Rectal smooth muscle tissue (tissue), 1 donor: ENCODE measurements at regions not wholly inside any gene's neighbourhood (a gene's known extent, or its start where the extent isn't known, plus 50 kb on each side); places are given as distances from the start of the nearest gene placed in this dataset.

Experiments
- H3K27ac ChIP-seq: one replicate; pipeline ENCODE4 v1.7.0; 2013; ENCODE audit warnings: low read depth, low read length, inconsistent platforms
- H3K27me3 ChIP-seq: one replicate; pipeline ENCODE4 v1.7.0; 2013; ENCODE audit warnings: low read length; ENCODE audit not compliant: control insufficient read depth, insufficient read depth
- H3K36me3 ChIP-seq: one replicate; pipeline ENCODE4 v1.7.0; 2013; ENCODE audit warnings: low read length; ENCODE audit not compliant: control insufficient read depth, insufficient read depth
- H3K4me1 ChIP-seq: one replicate; pipeline ENCODE4 v1.7.0; 2013; ENCODE audit warnings: low read length; ENCODE audit not compliant: control insufficient read depth, insufficient read depth
- H3K4me3 ChIP-seq: one replicate; pipeline ENCODE4 v1.7.0; 2013; ENCODE audit warnings: low read length
- H3K9ac ChIP-seq: one replicate; pipeline ENCODE4 v1.7.0; 2013; ENCODE audit warnings: low read length

- Histone ChIP-seq H3K36me3 (no peaks in the 10 kb centered on the region), H3K4me1 (no peaks in the 10 kb centered on the region), H3K9ac (no peak overlapping the region), H3K27me3 (no peaks in the 10 kb centered on the region), H3K27ac (no peak overlapping the region), H3K4me3 (no peak overlapping the region)
Measured at GRCh38 chr5:111813537-111813936, 56.5 kb upstream of the NREP start.

- no peaks in the 10 kb centered on the region for H3K27me3 ChIP-seq
- H3K36me3 ChIP-seq, result no peaks in the 10 kb centered on the region
- no peak overlapping the region for H3K9ac ChIP-seq
- no peak overlapping the region for H3K27ac ChIP-seq
- no peaks in the 10 kb centered on the region for H3K4me1 ChIP-seq
- H3K4me3 ChIP-seq, result no peak overlapping the region
Measured at GRCh38 chr5:111810112-111810511, 53.1 kb upstream of the NREP start.
